Karpas-422 (cell line): ENCODE measurements at regions not wholly inside any gene's neighbourhood (a gene's known extent, or its start where the extent isn't known, plus 50 kb on each side); places are given as distances from the start of the nearest gene placed in this dataset.

Source experiments
- DNase-seq: peaks from one replicate; pipeline ENCODE4 v3.0.0-alpha.2; 2015
- H2AFZ ChIP-seq: fragments of 200-600 bp; sonication (generic); 2 replicates; pipeline ENCODE4 v1.6.1; 2014; ENCODE audit warnings: antibody characterized with exemption, low read length, mixed read lengths
- H3K27ac ChIP-seq: fragments of 200-600 bp; sonication (generic); 2 replicates; pipeline ENCODE4 v1.5.1; 2014; ENCODE audit warnings: mild to moderate bottlenecking, low read length, moderate library complexity
- H3K27me3 ChIP-seq: fragments of 200-600 bp; sonication (generic); 2 replicates; pipeline ENCODE4 v1.6.1; 2014; ENCODE audit warnings: low read length, mixed read lengths
- H3K36me3 ChIP-seq: fragments of 200-600 bp; sonication (generic); 2 replicates; pipeline ENCODE4 v1.6.1; 2014; ENCODE audit warnings: low read length, mixed read lengths; ENCODE audit not compliant: insufficient read depth
- H3K4me1 ChIP-seq: fragments of 200-600 bp; sonication (generic); 2 replicates; pipeline ENCODE4 v1.6.1; 2014; ENCODE audit warnings: mild to moderate bottlenecking, low read length, mixed read lengths
- H3K4me2 ChIP-seq: fragments of 200-600 bp; sonication (generic); 2 replicates; pipeline ENCODE4 v1.6.1; 2014; ENCODE audit warnings: low read length, low read depth, mild to moderate bottlenecking; ENCODE audit not compliant: poor library complexity, severe bottlenecking
- H3K4me3 ChIP-seq: fragments of 200-600 bp; sonication (generic); 2 replicates; pipeline ENCODE4 v1.5.1; 2014; ENCODE audit warnings: mild to moderate bottlenecking, antibody characterized with exemption, low read length, mixed read lengths
- H3K79me2 ChIP-seq: fragments of 200-600 bp; sonication (generic); 2 replicates; pipeline ENCODE4 v1.6.1; 2014; ENCODE audit warnings: mild to moderate bottlenecking, low read length, mixed read lengths
- H3K9ac ChIP-seq: fragments of 200-600 bp; sonication (generic); 2 replicates; pipeline ENCODE4 v1.6.0; 2014; ENCODE audit warnings: low read length
- H3K9me2 ChIP-seq: fragments of 200-600 bp; sonication (generic), shearing (Covaris generic); replicated peaks from 2 replicates; pipeline ENCODE4 v1.6.0; 2014; ENCODE audit warnings: mild to moderate bottlenecking, low read length, moderate library complexity; ENCODE audit not compliant: insufficient read depth
- H3K9me3 ChIP-seq: fragments of 300-700, 200-600 bp; sonication (generic); 2 replicates; pipeline ENCODE4 v1.6.1; 2014; ENCODE audit warnings: low read length, mixed read lengths
- H4K20me1 ChIP-seq: fragments of 200-600 bp; sonication (generic); 2 replicates; pipeline ENCODE4 v1.6.1; 2014; ENCODE audit warnings: mild to moderate bottlenecking, antibody characterized with exemption, low read length, low read depth; ENCODE audit not compliant: insufficient read depth

GRCh38 chr2:34998741-34999140 lies 1356.8 kb upstream of the CRIM1 start:
- no peaks in the 10 kb centered on the region for H3K79me2 ChIP-seq
- H3K27me3 ChIP-seq: no peaks in the 10 kb centered on the region
- no peaks in the 10 kb centered on the region for H3K4me1 ChIP-seq
- no peak overlapping the region for H2AFZ ChIP-seq
- H3K9me3 ChIP-seq: peaks cover 21% of the 10 kb centered on the region
- H3K9ac ChIP-seq: no peak overlapping the region
- DNase-seq: no peak
- no peaks in the 10 kb centered on the region for H4K20me1 ChIP-seq
- H3K36me3 ChIP-seq: no peaks in the 10 kb centered on the region
- H3K27ac ChIP-seq: no peak overlapping the region
- H3K4me3 ChIP-seq: no peak overlapping the region
- H3K9me2 ChIP-seq: no peaks in the 10 kb centered on the region
- no peak overlapping the region for H3K4me2 ChIP-seq

- H3K4me1 ChIP-seq: no peaks in the 10 kb centered on the region
- H3K9me3 ChIP-seq: peaks cover 12% of the 10 kb centered on the region
- H3K79me2 ChIP-seq: no peaks in the 10 kb centered on the region
- H3K27ac ChIP-seq: no peak overlapping the region
- H3K27me3 ChIP-seq: no peaks in the 10 kb centered on the region
- H3K9ac ChIP-seq: no peak overlapping the region
- no peaks in the 10 kb centered on the region for H3K9me2 ChIP-seq
- no peak overlapping the region for H3K4me3 ChIP-seq
- no peaks in the 10 kb centered on the region for H3K36me3 ChIP-seq
- H3K4me2 ChIP-seq: no peak overlapping the region
- no peak overlapping the region for H2AFZ ChIP-seq
- H4K20me1 ChIP-seq: no peaks in the 10 kb centered on the region
- DNase-seq: no peak
Observed at GRCh38 chr2:34997779-34998178, 1357.8 kb upstream of the CRIM1 start.

GRCh38 chr2:34995196-34995595 lies 1360.4 kb upstream of the CRIM1 start:
- Histone ChIP-seq H3K27me3 (no peaks in the 10 kb centered on the region), H3K9me2 (no peaks in the 10 kb centered on the region), H2AFZ (no peak overlapping the region), H3K9ac (no peak overlapping the region), H3K9me3 (peaks cover 6% of the 10 kb centered on the region; the same call in 1 of the 2 replicates), H4K20me1 (no peaks in the 10 kb centered on the region), H3K4me1 (no peaks in the 10 kb centered on the region), H3K4me2 (no peak overlapping the region), H3K27ac (no peak overlapping the region), H3K36me3 (no peaks in the 10 kb centered on the region), H3K79me2 (no peaks in the 10 kb centered on the region), H3K4me3 (no peak overlapping the region)
- no peak for DNase-seq

DNA sequence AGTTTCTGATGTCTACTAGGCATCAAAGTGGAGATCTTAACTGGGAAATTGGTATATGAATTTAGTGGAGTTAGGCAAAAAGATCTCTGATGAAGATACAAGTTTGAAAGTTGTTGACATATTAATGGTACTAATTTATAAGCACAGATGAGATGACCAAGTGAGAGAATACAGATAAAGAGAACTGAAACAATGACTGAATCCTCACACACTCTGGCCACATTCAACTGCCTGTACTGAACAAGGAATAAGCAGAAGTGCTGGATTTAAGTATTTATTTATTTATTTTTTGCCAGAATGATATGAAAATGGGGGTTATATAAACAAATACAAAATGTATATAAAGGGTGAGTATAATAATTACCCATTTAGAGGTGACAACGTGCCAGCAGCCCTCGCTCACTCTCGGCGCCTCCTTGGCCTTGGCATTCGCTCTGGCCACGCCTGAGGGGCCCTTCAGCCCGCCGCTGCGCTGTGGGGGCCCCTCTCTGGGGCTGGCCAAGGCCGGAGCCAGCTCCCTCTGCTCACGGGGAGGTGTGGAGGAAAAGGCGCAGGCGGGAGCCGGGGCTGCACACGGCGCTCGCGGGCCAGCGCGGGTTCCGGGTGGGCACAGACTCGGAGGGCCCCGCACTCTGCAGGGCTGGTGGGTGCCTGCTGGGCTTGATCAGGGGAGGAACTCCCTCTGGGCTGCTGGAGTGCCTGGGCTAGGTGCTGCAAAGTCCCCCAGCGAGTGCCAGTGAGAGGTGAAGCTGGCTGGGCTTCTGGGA lies 1363.9 kb upstream of the CRIM1 start:
- H3K4me2 ChIP-seq: no peak overlapping the region
- H3K9ac ChIP-seq: no peak overlapping the region
- no peaks in the 10 kb centered on the region for H3K36me3 ChIP-seq
- peaks cover 6% of the 10 kb centered on the region; the same call in 1 of the 2 replicates for H3K9me3 ChIP-seq
- no peak overlapping the region for H2AFZ ChIP-seq
- no peaks in the 10 kb centered on the region for H4K20me1 ChIP-seq
- H3K79me2 ChIP-seq: no peaks in the 10 kb centered on the region
- H3K27me3 ChIP-seq: no peaks in the 10 kb centered on the region
- H3K4me1 ChIP-seq: no peaks in the 10 kb centered on the region
- no peak overlapping the region for H3K27ac ChIP-seq
- H3K4me3 ChIP-seq: no peak overlapping the region
- no peak for DNase-seq
- H3K9me2 ChIP-seq: no peaks in the 10 kb centered on the region

GRCh38 chr2:34985474-34985873 lies 1370.1 kb upstream of the CRIM1 start:
- Histone ChIP-seq H4K20me1 (no peaks in the 10 kb centered on the region), H3K27ac (no peak overlapping the region), H3K9me2 (no peaks in the 10 kb centered on the region), H3K4me2 (no peak overlapping the region), H3K4me3 (no peak overlapping the region), H3K79me2 (no peaks in the 10 kb centered on the region), H3K4me1 (no peaks in the 10 kb centered on the region), H3K9me3 (peaks cover 9% of the 10 kb centered on the region; the same call in 1 of the 2 replicates), H3K27me3 (no peaks in the 10 kb centered on the region), H3K9ac (no peak overlapping the region), H2AFZ (no peak overlapping the region), H3K36me3 (no peaks in the 10 kb centered on the region)
- DNase-seq: no peak

DNA sequence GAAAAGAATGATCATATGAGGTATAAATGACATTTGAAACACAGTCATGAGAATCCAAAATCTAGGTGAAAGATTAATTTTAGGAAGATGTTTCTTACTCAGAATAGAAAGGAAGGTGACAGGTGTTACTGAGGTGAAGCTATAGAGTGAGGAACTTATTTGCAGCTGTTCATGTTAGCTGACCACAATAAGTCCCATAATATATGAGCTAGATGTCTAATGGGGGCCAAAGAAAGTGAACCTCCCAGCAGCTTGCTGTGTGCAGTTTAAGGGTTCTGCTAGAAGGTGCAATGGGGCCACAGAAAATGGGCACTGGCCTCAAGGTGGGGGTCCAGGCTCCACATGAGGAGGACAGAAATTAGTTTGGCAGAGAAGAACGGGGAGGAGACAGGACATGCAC lies 1374.9 kb upstream of the CRIM1 start:
- Histone ChIP-seq H3K27me3 (no peaks in the 10 kb centered on the region), H3K9ac (no peak overlapping the region), H4K20me1 (no peaks in the 10 kb centered on the region), H3K4me2 (no peak overlapping the region), H3K4me1 (no peaks in the 10 kb centered on the region), H3K36me3 (no peaks in the 10 kb centered on the region), H3K27ac (no peak overlapping the region), H3K79me2 (no peaks in the 10 kb centered on the region), H3K9me2 (no peaks in the 10 kb centered on the region), H3K4me3 (no peak overlapping the region), H3K9me3 (peaks cover 13% of the 10 kb centered on the region; the same call in 1 of the 2 replicates), H2AFZ (no peak overlapping the region)
- no peak for DNase-seq

- no peaks in the 10 kb centered on the region for H4K20me1 ChIP-seq
- H3K9me3 ChIP-seq: peaks cover 9% of the 10 kb centered on the region; the same call in 1 of the 2 replicates
- H3K4me2 ChIP-seq: no peak overlapping the region
- no peaks in the 10 kb centered on the region for H3K4me1 ChIP-seq
- no peaks in the 10 kb centered on the region for H3K27me3 ChIP-seq
- no peak for DNase-seq
- no peaks in the 10 kb centered on the region for H3K36me3 ChIP-seq
- no peak overlapping the region for H2AFZ ChIP-seq
- no peak overlapping the region for H3K4me3 ChIP-seq
- no peak overlapping the region for H3K9ac ChIP-seq
- H3K9me2 ChIP-seq: no peaks in the 10 kb centered on the region
- no peak overlapping the region for H3K27ac ChIP-seq
- H3K79me2 ChIP-seq: no peaks in the 10 kb centered on the region
Observed at GRCh38 chr2:34979148-34979547, 1376.4 kb upstream of the CRIM1 start.

DNA sequence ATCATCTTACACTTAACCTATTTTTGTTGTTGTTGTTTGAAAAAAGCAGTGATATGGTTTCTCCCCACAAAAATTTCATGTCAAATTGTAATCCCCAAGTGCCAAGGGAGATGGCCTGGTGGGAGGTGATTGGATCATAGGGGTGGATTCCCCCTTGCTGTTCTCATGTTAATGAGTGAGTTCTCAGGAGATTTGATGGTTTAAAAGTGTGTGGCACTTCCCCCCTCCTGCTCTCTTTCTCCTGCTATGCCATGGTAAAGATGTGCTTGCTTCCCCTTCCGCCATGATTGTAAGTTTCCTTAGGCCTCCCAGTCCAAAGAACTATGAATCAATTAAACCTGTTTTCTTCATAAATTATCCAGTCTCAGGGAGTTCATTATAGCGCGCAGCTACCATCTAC lies 1362.7 kb upstream of the FAM98A start:
- Histone ChIP-seq H3K4me1 (no peaks in the 10 kb centered on the region), H3K4me3 (no peak overlapping the region), H3K9me2 (0 out of 2 replicates have a peak, but pooled peaks cover 2% of the 10 kb centered on the region), H3K27me3 (no peaks in the 10 kb centered on the region), H3K79me2 (no peaks in the 10 kb centered on the region), H2AFZ (no peak overlapping the region), H4K20me1 (no peaks in the 10 kb centered on the region), H3K9me3 (peaks cover 9% of the 10 kb centered on the region; the same call in 1 of the 2 replicates), H3K9ac (no peak overlapping the region), H3K27ac (no peak overlapping the region), H3K4me2 (no peak overlapping the region), H3K36me3 (no peaks in the 10 kb centered on the region)
- DNase-seq: no peak
